Right ventricle myocardium inferior (tissue), 1 donor: ENCODE measurements at regions not wholly inside any gene's neighbourhood (a gene's known extent, or its start where the extent isn't known, plus 50 kb on each side); places are given as distances from the start of the nearest gene placed in this dataset.
A peak's percentile ranks its signal among the peaks of the same experiment; 100 is the strongest.

Experiments
- ATAC-seq: fragments of 200-7000 bp; cut with Tn5 transposase; one replicate; pipeline ENCODE4 v1.9.1; 2020; ENCODE audit warnings: mild to moderate bottlenecking, moderate library complexity
- DNase-seq: peaks from one replicate; pipeline ENCODE4 v3.0.0; 2021; ENCODE audit errors: missing footprints
- intact Hi-C: fragments of 100-400 bp; cut with DNase I; formaldehyde crosslinking; loops from one replicate; pipeline ENCODE4 v1.11.0; 2022
- donor health status: DM: no; HTN: yes; CAD: no; lungs with severe emphysema.

DNA sequence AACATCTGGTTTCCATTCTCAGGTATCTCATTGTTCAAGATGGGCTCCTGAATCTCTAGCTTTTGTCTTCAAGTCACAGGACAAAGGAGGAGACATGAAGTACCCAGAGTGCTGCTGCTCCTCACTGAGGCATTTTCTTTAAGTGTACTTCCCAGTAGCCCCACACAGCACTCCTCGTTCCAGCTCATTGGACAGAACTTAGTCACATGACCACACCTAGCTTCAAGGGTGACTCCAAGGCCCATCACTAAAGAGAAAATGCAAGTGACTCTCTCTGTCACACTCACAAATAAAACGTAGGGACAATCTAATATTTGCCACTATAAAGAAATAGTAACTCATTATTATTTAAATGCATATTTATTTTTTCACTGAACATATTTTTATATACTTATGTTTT is 58.3 kb upstream of the NEUROD6 start:
- DNase-seq (no peak), ATAC-seq (no peak)
- intact Hi-C loops = no loop called here

GRCh38 chr7:31407178-31407676 is 66.7 kb upstream of the NEUROD6 start:
- ATAC-seq = no peak
- intact Hi-C loops = no loop called here
- no peak for DNase-seq

DNA sequence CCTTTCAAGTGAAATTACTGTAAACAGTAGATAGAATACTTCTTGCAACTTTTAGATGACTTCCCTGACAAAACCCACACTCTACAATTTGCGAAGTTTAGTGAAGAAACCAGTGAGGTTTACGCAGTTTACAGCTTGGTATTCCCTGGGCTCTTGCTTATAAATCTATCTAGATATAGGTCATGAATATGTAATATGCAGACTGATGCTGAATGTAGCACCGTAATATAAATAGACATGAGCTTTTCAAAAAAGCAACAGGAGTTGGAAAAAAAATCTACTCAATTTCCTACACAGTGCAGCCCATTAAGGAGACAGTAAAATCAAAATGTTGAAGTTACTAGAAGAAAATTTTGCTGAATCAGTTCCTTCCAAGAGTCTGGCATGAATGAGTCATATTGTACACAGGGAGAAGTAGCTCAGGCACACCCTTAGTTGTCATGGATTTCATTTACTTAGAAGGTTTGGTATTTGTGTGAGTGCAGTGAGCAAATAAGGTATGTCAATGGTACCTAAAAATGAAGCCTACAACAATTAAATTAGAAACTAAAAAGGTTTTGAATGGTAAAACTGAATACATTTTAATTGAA is 67.7 kb upstream of the NEUROD6 start:
- intact Hi-C loops = no loop called here
- DNase-seq = no peak
- no peak for ATAC-seq

DNA sequence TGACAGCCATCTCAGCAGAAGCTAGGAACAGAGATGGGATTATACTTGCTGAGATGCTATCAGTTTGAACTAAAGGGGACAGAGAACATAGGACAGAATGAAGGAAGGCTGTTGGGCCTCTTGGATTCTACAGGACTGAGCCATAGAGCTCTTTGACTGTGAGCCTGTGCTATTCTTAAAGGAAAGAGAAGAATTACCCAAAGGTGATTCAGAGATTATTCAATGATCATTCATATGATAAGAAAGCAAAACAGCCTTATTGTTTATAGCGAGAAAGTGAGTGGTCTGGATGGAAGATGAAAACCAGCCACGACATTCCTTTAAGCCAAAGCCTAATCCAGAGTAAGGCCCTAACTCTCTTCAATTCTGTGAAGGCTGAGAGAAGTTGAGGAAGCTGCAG is 69.7 kb upstream of the NEUROD6 start:
- no peak for DNase-seq
- no peak for ATAC-seq
- intact Hi-C loops = no loop called here

GRCh38 chr7:31411416-31411815 is 70.9 kb upstream of the NEUROD6 start:
- DNase-seq (no peak), ATAC-seq (no peak)
- intact Hi-C loops = no loop called here

- intact Hi-C loops = no loop called here
- ATAC-seq (no peak), DNase-seq (no peak)
These were observed 73.2 kb upstream of the NEUROD6 start for GRCh38 chr7:31413766-31414165.

- intact Hi-C loops = no loop called here
- DNase-seq = no peak
- no peak for ATAC-seq
These were observed 75.9 kb upstream of the NEUROD6 start for GRCh38 chr7:31416381-31416870.

DNA sequence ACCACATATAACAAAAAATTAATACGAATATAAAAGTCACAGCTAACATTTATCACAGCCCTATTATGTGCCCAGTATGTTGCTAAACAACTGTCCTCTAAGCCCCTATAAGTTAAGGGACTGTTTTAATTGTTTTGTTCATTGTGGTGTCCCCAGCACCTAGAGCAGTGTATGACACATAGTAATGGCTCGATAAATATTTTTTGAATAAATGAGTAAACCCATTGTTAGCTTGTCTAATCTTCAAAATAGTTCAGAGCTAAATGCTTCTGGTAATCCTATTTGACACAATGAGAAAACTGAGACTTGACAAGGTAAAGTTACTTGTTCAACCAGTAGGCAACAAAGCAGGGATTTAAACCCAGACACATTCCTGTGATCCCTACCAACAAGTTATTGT is 78.4 kb upstream of the NEUROD6 start:
- ATAC-seq (no peak), DNase-seq (no peak)
- intact Hi-C loops = no loop called here

DNA sequence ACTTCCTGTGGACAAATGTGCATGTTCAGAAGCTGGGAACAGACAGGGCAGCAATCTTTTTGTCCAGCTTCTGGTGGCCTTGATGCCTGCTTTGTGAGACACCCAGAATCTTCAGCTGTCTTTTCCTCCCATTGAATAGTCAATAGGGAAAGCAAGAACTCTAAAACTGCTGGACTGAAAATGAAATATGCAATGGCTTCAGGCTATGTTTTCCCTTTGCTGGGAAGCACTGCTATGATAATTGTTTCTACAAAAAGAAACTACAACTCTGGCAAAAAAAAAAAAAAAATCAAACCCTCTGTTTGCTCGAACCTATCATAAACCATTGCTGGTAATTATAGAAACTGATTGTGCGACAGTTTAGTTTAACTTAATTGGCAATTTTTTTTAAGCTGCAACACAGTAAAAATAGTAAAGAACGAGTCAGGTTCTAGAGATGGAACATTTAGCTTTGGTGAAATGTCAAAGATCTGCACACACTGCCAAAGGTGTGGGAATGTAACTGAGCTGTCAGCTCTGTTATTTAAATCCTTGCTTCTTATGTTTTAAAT is 79.1 kb upstream of the NEUROD6 start:
- DNase-seq = no peak
- intact Hi-C loops = no loop called here
- no peak for ATAC-seq

DNA sequence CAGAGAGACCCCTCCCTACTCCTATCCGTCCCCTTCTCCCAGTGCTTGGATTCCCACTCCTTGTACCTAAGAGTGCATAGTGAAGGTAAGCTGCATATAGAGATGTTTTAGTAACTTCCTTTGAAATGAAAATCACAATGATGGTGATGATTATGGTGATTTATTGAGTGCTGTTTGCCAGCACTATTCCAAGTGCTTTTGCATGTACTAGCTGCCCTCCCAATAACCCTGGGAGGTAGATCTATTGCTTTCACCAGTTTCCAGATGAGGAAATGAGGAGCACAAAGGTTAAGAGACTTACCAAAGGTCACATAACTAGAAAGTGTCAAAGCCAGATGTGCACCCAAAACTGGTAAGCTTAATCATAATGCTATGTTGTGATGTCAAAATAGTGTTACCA is 80.4 kb upstream of the NEUROD6 start:
- intact Hi-C loops = no loop called here
- no peak for DNase-seq
- ATAC-seq = no peak

- ATAC-seq (no peak), DNase-seq (no peak)
- intact Hi-C loops = no loop called here
These were observed 81.1 kb upstream of the NEUROD6 start for GRCh38 chr7:31421607-31422006.

- DNase-seq (no peak), ATAC-seq (no peak)
- intact Hi-C loops = no loop called here
These were observed 83.5 kb upstream of the NEUROD6 start for GRCh38 chr7:31423994-31424393.

DNA sequence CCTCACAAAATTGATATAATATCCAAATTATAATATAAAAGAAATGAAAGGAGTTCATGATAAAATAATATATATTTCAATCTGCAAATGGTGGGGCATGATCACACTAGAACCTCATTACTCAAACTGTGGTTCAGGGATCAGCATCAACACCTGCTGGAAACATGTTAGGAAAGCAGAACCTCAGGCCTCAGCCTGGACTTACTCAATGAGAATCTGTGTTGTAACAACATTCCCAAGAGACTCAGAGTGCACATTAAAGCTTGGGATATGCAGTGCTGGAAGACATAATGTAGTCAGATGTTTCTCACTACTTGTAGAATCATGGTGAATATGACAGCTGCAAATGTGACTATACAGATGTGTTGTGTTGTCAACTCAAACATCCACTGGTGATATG is 81.7 kb upstream of the ITPRID1 start:
- no peak for DNase-seq
- intact Hi-C loops = no loop called here
- no peak for ATAC-seq

DNA sequence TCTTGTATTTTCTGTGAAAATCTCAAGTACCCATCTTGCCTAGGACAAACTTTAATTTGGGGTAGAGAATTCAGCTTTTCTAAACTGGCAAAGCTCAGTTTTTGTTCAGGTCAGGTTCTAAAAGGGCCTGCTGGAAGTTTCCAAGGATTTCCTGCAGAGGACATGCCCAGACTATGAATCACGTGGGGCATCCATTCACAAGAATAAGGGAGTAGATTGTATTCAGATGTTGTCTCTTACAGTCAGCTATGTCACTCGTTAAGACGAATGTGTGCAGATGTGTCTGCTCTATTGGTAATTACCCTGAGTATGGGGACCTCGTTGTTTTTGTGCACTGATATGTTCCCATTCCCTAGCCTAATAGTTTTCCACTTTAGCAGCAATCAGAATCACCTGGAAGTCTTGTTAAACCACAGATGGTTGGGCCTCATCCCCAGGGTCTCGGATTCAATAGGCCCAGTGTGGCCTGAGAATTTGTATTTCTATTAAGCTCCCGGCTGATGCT is 81.0 kb upstream of the ITPRID1 start:
- intact Hi-C loops = no loop called here
- no peak for ATAC-seq

GRCh38 chr7:31437250-31437865 is 76.5 kb upstream of the ITPRID1 start:
- no peak for ATAC-seq

More for the DNA sequence above, 81.0 kb upstream of the ITPRID1 start:
- no peak for DNase-seq

GRCh38 chr7:31439165-31439564 is 74.7 kb upstream of the ITPRID1 start:
- ATAC-seq (no peak), DNase-seq (no peak)
- intact Hi-C loops = no loop called here

More at GRCh38 chr7:31437250-31437865, 76.5 kb upstream of the ITPRID1 start:
- intact Hi-C loops = no loop called here
- no peak for DNase-seq

DNA sequence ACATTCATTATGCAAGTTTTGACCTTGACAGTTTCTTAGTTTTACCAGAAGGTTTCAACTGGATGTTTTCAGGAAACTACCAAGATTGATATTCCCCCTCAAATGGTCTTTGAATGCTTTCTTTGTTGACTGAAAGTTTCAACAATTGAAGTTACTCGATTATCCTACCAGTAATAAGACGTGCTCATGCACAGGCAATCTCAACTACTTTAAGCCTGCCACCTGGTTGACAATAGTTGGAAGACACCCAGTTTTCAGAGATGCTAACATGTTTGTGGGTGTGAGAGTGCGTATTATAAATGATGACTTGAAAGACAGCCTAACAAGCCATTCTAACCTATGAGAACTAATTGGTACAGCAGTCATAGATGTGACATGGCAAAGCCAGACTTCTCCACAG is 73.4 kb upstream of the ITPRID1 start:
- no peak for DNase-seq
- intact Hi-C loops = loop anchor here (5.0 to 10.0 kb wide), 2 partner anchors 297 to 764 kb away; no protein-coding TSS in a partner anchor
- no peak for ATAC-seq

- intact Hi-C loops = loop anchor here (2.0 to 10.0 kb wide), 3 partner anchors 192 to 762 kb away; no protein-coding TSS in a partner anchor
- no peak for DNase-seq
- no peak for ATAC-seq
These were observed 71.3 kb upstream of the ITPRID1 start for GRCh38 chr7:31442626-31443025.

- ATAC-seq (peak; percentile 42), DNase-seq (no peak)
- intact Hi-C loops = loop anchor here (2.0 to 10.0 kb wide), 3 partner anchors 191 to 761 kb away; no protein-coding TSS in a partner anchor
These were observed 70.4 kb upstream of the ITPRID1 start for GRCh38 chr7:31443457-31443856.

DNA sequence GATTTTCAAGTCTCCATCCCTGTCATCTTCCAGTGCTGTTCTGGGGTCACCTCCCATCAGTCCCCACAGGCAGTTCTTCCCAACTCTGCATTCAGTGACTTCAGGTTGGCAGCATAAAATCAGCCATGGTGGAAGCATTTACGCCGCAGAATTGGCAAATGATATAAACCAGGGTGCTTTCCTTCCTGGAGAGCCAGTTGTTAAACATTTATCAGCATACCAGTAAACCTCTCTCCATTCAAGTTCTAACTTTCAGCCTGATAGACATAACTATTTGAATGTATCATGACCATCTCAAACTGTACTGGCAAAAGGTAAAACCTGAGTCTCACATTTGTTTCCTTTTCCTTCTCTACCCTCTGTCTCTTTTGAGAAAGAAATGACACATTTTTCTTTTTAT is 69.7 kb upstream of the ITPRID1 start:
- intact Hi-C loops = loop anchor here (5.0 to 10.0 kb wide), 2 partner anchors 293 to 761 kb away; no protein-coding TSS in a partner anchor
- DNase-seq = no peak
- no peak for ATAC-seq
